ENCODE measurements at regions not wholly inside any gene's neighbourhood (a gene's known extent, or its start where the extent isn't known, plus 50 kb on each side); places are given as distances from the start of the nearest gene placed in this dataset.

GRCh38 chr3:181568248-181568647 is 143.5 kb upstream of the SOX2 start:
- TF ChIP-seq, protein P1, sequence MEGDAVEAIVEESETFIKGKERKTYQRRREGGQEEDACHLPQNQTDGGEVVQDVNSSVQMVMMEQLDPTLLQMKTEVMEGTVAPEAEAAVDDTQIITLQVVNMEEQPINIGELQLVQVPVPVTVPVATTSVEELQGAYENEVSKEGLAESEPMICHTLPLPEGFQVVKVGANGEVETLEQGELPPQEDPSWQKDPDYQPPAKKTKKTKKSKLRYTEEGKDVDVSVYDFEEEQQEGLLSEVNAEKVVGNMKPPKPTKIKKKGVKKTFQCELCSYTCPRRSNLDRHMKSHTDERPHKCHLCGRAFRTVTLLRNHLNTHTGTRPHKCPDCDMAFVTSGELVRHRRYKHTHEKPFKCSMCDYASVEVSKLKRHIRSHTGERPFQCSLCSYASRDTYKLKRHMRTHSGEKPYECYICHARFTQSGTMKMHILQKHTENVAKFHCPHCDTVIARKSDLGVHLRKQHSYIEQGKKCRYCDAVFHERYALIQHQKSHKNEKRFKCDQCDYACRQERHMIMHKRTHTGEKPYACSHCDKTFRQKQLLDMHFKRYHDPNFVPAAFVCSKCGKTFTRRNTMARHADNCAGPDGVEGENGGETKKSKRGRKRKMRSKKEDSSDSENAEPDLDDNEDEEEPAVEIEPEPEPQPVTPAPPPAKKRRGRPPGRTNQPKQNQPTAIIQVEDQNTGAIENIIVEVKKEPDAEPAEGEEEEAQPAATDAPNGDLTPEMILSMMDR (conservative IDR thresholded peaks at IDR 0.05; ENCODE audit: low read depth, low read length) = no peak
- TF ChIP-seq EZH2phosphoT487 (IDR thresholded peaks at IDR 0.05; ENCODE audit: borderline replicate concordance, low read length) (no peak), EZH2 (IDR thresholded peaks at IDR 0.05; ENCODE audit: low read length, unreplicated experiment) (no peak)
